Fibroblast of lung (primary cell): ENCODE measurements at regions not wholly inside any gene's neighbourhood (a gene's known extent, or its start where the extent isn't known, plus 50 kb on each side); places are given as distances from the start of the nearest gene placed in this dataset.

Source experiments
- CTCF ChIP-seq, 2 donors: IDR thresholded peaks in 1 of 2; conservative IDR thresholded peaks in 1 of 2; 1 replicate in 1 of 2; 2 replicates in 1 of 2; pipeline ENCODE4 v1.5.1; 2011 to 2012; ENCODE audit warnings: low read length in 2 of 2, control low read depth in 1 of 2, inconsistent platforms in 1 of 2, low read depth in 1 of 2, mild to moderate bottlenecking in 1 of 2
- EZH2 ChIP-seq: IDR thresholded peaks from 2 replicates; pipeline ENCODE4 v1.5.1; 2012; ENCODE audit warnings: low read length, control low read depth, mild to moderate bottlenecking; ENCODE audit errors: missing control alignments

GRCh38 chr15:38756441-38756840 is 191.8 kb upstream of the RASGRP1 start:
- TF ChIP-seq CTCF (conservative IDR thresholded peaks at IDR 0.05 in 1 of 2, IDR thresholded peaks at IDR 0.05 in 1 of 2; ENCODE audit: low read depth in 1 of 2, low read length in 2 of 2), result no peak
- no peak for TF ChIP-seq EZH2
